ENCODE measurements at regions not wholly inside any gene's neighbourhood (a gene's known extent, or its start where the extent isn't known, plus 50 kb on each side); places are given as distances from the start of the nearest gene placed in this dataset.

DNA sequence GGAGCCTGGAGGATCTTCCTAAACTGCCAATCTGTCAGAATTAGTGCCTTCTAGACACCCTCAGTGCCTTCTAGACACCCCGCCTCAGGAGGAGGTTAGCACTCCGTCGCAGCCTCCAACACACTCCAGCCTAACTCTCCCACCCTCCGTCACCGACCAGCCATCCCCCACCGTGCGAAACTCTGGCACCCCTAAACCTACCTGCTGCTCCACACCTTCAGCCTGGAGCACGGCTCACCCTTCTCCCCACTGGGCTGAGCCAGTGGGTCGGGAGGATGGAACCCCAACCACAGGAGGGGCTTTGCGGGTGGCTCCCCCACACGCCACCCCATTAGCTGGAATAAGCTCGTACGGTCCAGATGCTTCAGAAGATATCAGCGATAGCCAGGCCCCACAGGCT is 468.9 kb upstream of the HS6ST1 start:
- DNase-seq, result no peak

DNA sequence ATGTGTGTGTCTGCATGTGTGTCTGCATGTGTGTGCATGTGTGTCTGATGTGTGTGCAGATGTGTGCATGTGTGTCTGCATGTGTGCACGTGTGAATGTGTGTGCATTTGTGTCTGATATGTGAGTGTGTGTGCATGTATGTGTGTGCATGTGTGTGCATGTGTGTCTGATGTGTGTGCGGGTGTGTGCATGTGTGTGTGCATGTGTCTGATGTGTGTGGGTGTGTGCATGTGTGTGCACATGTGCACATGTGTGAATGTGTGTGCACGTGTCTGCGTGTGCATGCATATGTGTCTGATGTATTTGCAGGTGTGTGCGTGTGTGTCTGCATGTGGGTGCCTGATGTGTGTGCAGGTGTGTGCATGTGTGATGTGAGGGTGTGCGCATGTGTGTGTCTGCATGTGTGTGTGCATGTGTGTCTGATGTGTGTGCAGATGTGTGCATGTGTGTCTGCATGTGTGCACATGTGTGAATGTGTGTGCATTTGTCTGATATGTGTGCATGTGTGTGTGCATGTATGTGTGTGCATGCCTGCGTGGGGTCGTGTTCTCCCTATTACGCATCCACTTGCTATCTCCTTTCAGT is 470.1 kb upstream of the HS6ST1 start:
- DNase-seq, result no peak

GRCh38 chr2:128789221-128789620 is 470.6 kb upstream of the HS6ST1 start:
- DNase-seq, result no peak

DNA sequence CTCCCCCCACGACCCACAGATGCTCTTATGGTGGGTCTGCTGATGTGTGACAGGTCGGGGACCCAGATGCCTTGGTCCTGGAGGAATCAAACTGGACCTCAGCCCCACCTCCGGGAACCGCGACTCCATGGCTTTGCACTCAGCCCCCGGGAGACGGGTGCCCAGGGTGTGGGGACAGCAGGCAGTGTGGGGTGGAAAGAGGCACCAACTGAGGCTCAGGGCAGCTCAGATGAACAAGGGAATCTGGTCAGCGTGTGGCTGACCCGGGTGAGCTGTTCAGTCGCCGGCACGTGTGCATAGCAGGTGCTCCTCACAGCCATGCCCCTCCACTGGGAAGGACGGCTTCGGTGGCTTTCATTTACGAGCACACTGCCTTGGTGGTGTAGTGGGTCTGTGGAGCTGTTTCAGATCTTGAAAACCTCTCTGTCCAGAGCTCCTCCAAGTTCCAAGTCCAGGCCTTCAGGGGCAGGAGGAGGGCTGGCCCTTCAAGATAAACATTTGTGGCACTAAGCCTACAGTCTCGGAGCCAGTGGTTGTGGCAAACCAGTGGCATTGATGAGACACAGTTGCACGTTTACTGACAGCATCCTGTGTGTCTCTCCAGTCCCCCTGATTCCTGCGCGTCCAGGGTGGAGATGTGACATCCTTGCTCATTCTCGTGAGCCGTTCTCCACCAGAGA is 471.2 kb upstream of the HS6ST1 start:
- no peak for DNase-seq

- DNase-seq, result no peak
Measured at GRCh38 chr2:128790541-128791001, 471.9 kb upstream of the HS6ST1 start.

DNA sequence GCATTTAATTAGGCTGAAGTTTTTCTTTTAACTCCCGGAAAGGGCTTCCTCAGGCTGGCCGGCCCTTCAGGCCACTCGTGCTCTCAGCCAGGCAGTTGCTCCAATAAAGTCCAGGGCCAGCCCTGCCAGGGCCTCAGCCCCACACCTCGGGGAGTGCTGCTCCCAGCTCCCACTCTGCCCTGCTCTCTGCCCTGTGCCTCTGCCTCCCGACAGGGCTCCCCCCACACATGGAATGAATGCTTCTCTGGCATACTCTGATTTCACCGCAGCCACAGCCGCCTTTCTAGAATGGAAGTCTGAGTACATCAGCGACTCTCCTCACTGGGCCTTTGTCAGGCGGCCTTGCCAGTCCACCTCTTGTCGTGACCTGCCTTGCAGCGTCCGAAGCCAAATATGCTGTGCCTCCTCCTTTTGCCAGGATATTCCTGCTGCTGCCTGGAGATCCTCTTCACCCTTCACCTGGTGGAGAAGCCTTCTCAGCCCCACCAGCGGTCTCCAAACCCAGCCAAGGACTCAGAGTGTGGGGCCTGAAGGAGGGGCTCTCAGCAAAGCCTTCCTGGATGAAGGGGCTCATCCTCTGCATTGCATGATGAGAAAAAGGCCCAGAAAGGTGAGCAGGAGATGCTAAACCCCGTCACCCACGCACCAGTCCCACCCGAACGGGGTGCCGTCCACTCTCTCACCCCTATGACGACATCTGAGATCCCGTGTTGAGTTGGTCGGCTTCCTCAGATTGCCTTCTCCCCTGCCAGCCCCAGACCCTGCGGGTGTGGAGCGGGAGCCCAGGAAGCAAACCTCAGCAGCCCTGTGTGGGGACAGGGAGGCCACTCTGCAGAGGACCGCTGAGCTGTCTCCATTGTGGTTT is 472.7 kb upstream of the HS6ST1 start:
- DNase-seq, result no peak

GRCh38 chr2:128791985-128792320 is 473.3 kb upstream of the HS6ST1 start:
- DNase-seq, result no peak

DNA sequence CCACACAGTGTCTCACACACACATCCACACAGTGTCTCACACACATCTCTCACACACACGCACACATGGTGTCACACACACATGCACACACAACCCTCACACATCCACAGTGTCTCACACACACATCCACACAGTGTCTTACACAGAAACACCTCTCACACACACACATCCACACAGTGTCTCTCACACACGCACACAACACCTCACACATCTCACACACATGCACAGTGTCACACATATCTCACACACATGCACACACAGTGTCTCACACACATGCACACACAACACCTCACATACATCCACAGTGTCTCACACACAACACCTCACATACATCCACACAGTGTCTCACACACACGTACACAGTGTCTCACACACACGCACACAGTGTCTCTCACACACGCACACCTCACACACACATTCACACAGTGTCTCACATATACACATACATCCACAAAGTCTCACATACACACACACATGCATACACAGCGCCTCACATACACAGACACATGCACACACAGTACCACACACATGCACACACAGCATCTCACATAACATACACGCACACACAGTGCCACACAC is 473.9 kb upstream of the HS6ST1 start:
- no peak for DNase-seq

DNA sequence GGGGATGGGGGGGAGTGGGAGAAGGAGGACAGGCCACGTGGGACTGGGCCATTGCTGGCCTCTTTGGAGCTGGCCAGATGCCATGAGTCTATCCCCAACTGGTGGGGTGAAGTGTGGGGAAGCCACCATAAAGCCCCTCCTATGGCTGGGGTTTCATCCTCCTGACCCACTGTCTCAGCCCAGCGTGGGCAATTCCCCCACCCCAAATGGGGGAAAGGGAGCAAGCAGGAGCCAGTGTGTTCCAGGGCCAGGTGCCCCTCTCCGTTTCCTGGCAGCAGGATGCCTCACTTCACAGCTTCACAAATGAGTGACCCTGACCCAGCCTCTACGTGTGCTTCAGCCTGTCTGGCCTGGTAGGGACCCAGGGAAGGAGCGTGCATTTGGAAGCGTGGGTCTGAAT is 474.7 kb upstream of the HS6ST1 start:
- no peak for DNase-seq

GRCh38 chr2:128794285-128794684 is 475.6 kb upstream of the HS6ST1 start:
- no peak for DNase-seq

DNA sequence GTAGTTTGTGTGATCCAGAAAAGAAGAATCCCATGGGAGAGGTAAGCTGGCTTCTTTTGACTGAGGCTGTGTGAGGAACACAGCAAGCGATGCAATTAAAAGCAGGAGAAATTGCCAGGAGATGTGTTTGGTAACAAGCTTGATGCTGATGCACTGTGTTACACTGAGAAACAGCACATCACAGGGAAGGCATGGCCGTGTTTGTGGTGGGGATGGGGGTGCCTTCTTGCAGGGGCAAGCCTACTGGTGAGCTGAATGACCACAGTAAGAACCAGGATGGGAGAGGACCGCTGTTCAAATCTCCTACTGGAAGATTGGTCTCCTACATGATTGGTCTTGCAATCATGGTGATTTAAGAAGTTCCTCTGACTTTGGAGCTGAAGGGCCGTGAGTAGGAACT is 477.7 kb upstream of the HS6ST1 start:
- no peak for DNase-seq

GRCh38 chr2:128797092-128797491 is 478.4 kb upstream of the HS6ST1 start:
- no peak for DNase-seq

- no peak for DNase-seq
Measured at GRCh38 chr2:128797533-128797932, 478.9 kb upstream of the HS6ST1 start.

DNA sequence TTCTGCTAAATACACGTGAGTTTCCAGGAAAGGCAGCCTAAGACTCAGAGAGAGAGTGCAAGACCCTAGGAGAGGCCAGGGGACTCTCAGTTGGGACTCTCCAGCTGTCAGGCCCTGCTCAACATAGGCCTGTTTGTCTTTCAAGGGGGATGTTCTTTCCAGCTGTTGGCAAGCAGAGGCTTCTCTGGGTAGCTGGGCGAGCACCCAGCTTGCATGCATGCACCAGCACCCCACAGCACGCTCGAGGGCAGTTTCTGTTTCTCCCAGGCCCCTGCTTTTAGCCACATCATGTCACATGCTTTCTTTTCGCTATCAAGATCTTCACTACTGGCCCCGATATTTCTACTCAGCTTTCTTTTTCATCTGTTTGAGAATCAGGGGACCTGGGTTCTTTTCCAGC is 479.3 kb upstream of the HS6ST1 start:
- no peak for DNase-seq

- DNase-seq, result no peak
Measured at GRCh38 chr2:128798502-128799283, 480.0 kb upstream of the HS6ST1 start.

- DNase-seq, result no peak
Measured at GRCh38 chr2:128799284-128799552, 480.6 kb upstream of the HS6ST1 start.

GRCh38 chr2:128799730-128800129 is 481.1 kb upstream of the HS6ST1 start:
- DNase-seq, result no peak

GRCh38 chr2:128801576-128801975 is 482.9 kb upstream of the HS6ST1 start:
- no peak for DNase-seq

DNA sequence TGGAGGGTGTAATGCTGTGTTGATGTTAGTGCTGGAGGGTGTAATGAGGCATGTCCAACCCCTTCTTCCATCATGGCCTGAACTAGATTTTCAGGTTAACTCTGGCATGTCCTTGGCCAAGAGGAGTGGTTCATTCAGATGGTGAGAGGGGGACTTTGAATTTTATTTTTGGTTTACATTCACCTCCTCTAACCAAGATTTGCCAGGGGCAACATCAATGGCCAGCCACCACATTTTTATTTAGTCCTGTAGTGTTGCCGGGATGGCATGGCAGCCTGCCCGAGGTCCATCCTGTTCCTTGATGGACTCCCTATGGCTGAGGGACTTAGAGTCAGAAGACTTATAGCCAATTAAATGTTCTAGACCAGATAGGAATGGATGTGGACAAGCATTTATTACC is 484.6 kb upstream of the HS6ST1 start:
- DNase-seq, result no peak

DNA sequence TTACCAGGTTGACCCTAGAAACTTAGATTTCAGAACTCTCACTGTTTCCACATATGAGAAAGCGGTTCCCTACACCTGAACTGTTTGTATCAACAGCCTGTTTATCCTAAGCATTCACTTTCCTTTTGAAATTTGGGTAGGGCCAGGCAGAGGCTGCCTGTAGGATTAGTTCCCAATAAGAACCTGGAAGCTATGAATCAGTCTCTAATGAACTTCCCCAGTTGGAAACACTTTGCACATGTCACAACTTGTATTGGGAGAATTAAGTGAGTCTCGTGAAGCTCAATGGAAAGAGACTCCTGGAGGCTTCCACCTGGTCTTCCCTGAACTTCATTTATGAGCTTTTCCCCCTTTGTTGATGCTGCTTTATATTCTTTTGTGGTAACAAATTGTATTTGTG is 486.6 kb upstream of the HS6ST1 start:
- DNase-seq, result no peak

GRCh38 chr2:128805918-128806317 is 487.2 kb upstream of the HS6ST1 start:
- DNase-seq, result no peak

DNA sequence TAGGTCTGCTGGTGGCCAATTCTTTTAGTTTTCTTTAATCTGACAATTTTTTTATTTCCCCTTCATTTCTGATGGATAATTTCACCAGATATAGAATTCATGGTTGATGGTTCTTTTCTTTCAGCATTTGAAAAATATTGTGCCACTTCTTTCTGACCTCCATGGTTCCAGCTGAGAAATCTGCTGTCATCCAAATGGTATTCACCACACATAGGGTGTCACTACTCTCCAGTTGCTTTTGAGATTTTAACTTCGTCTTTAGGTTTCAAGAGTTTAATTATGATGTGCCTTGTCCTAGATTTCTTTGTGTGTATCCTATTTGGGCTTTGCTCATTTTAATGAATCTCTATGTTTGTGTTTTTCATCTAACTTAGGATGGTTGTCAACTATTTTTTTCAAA is 488.6 kb upstream of the HS6ST1 start:
- DNase-seq, result no peak
